ENCODE measurements at regions not wholly inside any gene's neighbourhood (a gene's known extent, or its start where the extent isn't known, plus 50 kb on each side); places are given as distances from the start of the nearest gene placed in this dataset.

DNA sequence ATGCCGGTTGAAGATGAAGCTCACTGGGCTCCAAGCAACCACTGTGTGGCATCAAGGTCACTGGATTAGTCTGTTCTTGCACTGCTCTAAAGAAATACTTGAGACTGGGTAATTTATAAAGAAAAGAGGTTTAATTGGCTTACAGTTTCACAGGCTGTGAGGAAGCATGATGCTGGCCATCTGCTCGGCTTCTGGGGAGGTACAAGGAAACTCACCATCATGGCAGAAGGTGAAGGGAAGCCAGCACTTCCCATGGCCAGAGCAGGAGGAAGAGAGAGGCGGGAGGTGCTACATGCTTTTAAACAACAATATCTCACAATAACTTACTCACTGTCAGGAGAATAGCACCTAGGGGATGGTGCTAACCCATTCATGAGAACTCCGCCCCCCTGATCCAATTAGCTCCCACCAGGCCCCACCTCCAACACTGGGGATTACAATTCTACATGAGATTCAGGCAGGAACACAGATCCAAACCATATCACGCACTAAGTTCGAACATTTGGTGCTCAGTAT lies 109.7 kb upstream of the MGAT5 start:
- Histone ChIP-seq H3K9me3 (no peaks in the 10 kb centered on the region), H3K27me3 (no peaks in the 10 kb centered on the region), H3K4me1 (peaks cover 0 to 20% (median 5%) of the 10 kb centered on the region in 4 donors), H3K27ac (no peak overlapping the region), H3K4me3 (no peak overlapping the region), H3K36me3 (no peaks in the 10 kb centered on the region)
- intact Hi-C loops (cut with DNase I), result no loop called here
- no peak for DNase-seq
- 100% methylated on average over 4 of the region's 6 CpGs for WGBS (ENCODE audit: insufficient coverage, low coverage, low lambda C conversion rate, missing lambda C conversion rate)
- no peak for ATAC-seq
- TF ChIP-seq, protein P1, sequence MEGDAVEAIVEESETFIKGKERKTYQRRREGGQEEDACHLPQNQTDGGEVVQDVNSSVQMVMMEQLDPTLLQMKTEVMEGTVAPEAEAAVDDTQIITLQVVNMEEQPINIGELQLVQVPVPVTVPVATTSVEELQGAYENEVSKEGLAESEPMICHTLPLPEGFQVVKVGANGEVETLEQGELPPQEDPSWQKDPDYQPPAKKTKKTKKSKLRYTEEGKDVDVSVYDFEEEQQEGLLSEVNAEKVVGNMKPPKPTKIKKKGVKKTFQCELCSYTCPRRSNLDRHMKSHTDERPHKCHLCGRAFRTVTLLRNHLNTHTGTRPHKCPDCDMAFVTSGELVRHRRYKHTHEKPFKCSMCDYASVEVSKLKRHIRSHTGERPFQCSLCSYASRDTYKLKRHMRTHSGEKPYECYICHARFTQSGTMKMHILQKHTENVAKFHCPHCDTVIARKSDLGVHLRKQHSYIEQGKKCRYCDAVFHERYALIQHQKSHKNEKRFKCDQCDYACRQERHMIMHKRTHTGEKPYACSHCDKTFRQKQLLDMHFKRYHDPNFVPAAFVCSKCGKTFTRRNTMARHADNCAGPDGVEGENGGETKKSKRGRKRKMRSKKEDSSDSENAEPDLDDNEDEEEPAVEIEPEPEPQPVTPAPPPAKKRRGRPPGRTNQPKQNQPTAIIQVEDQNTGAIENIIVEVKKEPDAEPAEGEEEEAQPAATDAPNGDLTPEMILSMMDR (IDR thresholded peaks at IDR 0.05), result no peak
- TF ChIP-seq POLR2A (IDR thresholded peaks at IDR 0.05), result no peak

GRCh38 chr2:134144651-134145050 lies 109.2 kb upstream of the MGAT5 start:
- H3K27ac ChIP-seq, result no peak overlapping the region
- H3K4me1 ChIP-seq, result peaks cover 0 to 15% (median 3%) of the 10 kb centered on the region in 4 donors
- DNase-seq (no peak), ATAC-seq (no peak)
- TF ChIP-seq POLR2A (IDR thresholded peaks at IDR 0.05), result no peak
- TF ChIP-seq, protein P1 (IDR thresholded peaks at IDR 0.05), result no peak
- no peaks in the 10 kb centered on the region for H3K36me3 ChIP-seq
- H3K9me3 ChIP-seq, result no peaks in the 10 kb centered on the region
- intact Hi-C loops (cut with DNase I), result no loop called here
- H3K27me3 ChIP-seq, result no peaks in the 10 kb centered on the region
- no peak overlapping the region for H3K4me3 ChIP-seq
- 90% methylated on average over 2 of the region's 4 CpGs for WGBS (ENCODE audit: insufficient coverage, low coverage, low lambda C conversion rate, missing lambda C conversion rate)

- 100% methylated on average over 4 of the region's 5 CpGs for WGBS (ENCODE audit: insufficient coverage, low coverage, low lambda C conversion rate, missing lambda C conversion rate)
These were observed 108.4 kb upstream of the MGAT5 start for GRCh38 chr2:134145519-134145918.

DNA sequence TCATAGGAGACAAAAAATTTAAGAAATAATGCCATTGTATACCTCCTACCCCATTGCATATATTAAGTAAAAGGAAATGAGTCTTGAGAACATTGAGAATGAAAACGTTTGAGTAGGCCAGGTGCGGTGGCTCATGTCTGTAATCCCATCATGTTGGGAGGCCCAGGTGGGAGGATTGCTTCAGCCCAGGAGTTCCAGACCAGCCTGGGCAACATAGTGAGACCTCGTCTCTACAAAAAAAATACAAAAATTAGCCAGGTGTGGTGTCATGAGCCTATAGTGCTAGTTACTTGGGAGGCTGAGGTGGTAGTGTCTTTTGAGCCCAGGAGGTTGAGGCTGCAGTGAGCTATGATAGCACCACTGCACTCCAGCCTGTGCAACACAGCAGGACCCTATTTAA lies 107.7 kb upstream of the MGAT5 start:
- no peaks in the 10 kb centered on the region for H3K36me3 ChIP-seq
- H3K27me3 ChIP-seq, result no peaks in the 10 kb centered on the region
- no peaks in the 10 kb centered on the region for H3K4me1 ChIP-seq
- H3K9me3 ChIP-seq, result no peaks in the 10 kb centered on the region
- no peak overlapping the region for H3K27ac ChIP-seq
- ATAC-seq (no peak), DNase-seq (no peak)
- TF ChIP-seq, protein P1 (IDR thresholded peaks at IDR 0.05), result no peak
- TF ChIP-seq POLR2A (IDR thresholded peaks at IDR 0.05), result no peak
- intact Hi-C loops (cut with DNase I), result no loop called here
- no peak overlapping the region for H3K4me3 ChIP-seq
- 65% methylated on average over 3 of the region's 3 CpGs for WGBS (ENCODE audit: insufficient coverage, low coverage, low lambda C conversion rate, missing lambda C conversion rate)

More at GRCh38 chr2:134145519-134145918, 108.4 kb upstream of the MGAT5 start:
- no peak for ATAC-seq
- intact Hi-C loops (cut with DNase I), result no loop called here
- no peak for DNase-seq
- no peak overlapping the region for H3K27ac ChIP-seq
- no peaks in the 10 kb centered on the region for H3K9me3 ChIP-seq
- no peak for TF ChIP-seq POLR2A (IDR thresholded peaks at IDR 0.05)
- TF ChIP-seq, protein P1 (IDR thresholded peaks at IDR 0.05), result no peak
- H3K4me1 ChIP-seq, result peaks cover 0 to 6% (median 2%) of the 10 kb centered on the region in 4 donors
- H3K27me3 ChIP-seq, result no peaks in the 10 kb centered on the region
- H3K4me3 ChIP-seq, result no peak overlapping the region
- H3K36me3 ChIP-seq, result no peaks in the 10 kb centered on the region

GRCh38 chr2:134146620-134147019 lies 107.3 kb upstream of the MGAT5 start:
- no peak overlapping the region for H3K4me3 ChIP-seq
- no peak overlapping the region for H3K27ac ChIP-seq
- no peaks in the 10 kb centered on the region for H3K9me3 ChIP-seq
- intact Hi-C loops (cut with DNase I), result no loop called here
- ATAC-seq (no peak), DNase-seq (no peak)
- 87% methylated on average over 5 of the region's 5 CpGs for WGBS (ENCODE audit: insufficient coverage, low coverage, low lambda C conversion rate, missing lambda C conversion rate)
- H3K4me1 ChIP-seq, result no peaks in the 10 kb centered on the region
- H3K27me3 ChIP-seq, result no peaks in the 10 kb centered on the region
- H3K36me3 ChIP-seq, result no peaks in the 10 kb centered on the region
- no peak for TF ChIP-seq POLR2A (IDR thresholded peaks at IDR 0.05)
- TF ChIP-seq, protein P1 (IDR thresholded peaks at IDR 0.05), result no peak

Measured in right lobe of liver (tissue), 6 donors.